ENCODE measurements at regions not wholly inside any gene's neighbourhood (a gene's known extent, or its start where the extent isn't known, plus 50 kb on each side); places are given as distances from the start of the nearest gene placed in this dataset.

- H3K27ac ChIP-seq, result no peak overlapping the region
- no peak for TF ChIP-seq CTCF (IDR thresholded peaks at IDR 0.05; ENCODE audit: low read depth, low read length)
- DNase-seq (ENCODE audit: low read depth in 1 of 2, low spot score in 1 of 2), result no peak
These were observed 670.4 kb downstream of the CBLN2 start for GRCh38 chr18:71873695-71874094.

GRCh38 chr18:71865888-71866287 is 678.3 kb downstream of the CBLN2 start:
- H3K36me3 ChIP-seq, result no peaks in the 10 kb centered on the region
- H3K4me1 ChIP-seq (ENCODE audit: low read depth), result no peaks in the 10 kb centered on the region
- no peak overlapping the region for H3K27ac ChIP-seq
- no peak overlapping the region for H3K4me3 ChIP-seq
- H3K9me3 ChIP-seq (ENCODE audit: low read depth), result no peaks in the 10 kb centered on the region
- DNase-seq (ENCODE audit: low read depth in 1 of 2, low spot score in 1 of 2), result no peak
- H3K27me3 ChIP-seq, result no peaks in the 10 kb centered on the region
- TF ChIP-seq CTCF (IDR thresholded peaks at IDR 0.05; ENCODE audit: low read depth, low read length), result no peak

More at GRCh38 chr18:71873695-71874094, 670.4 kb downstream of the CBLN2 start:
- Histone ChIP-seq H3K27me3 (no peaks in the 10 kb centered on the region), H3K4me1 (ENCODE audit: low read depth) (no peaks in the 10 kb centered on the region), H3K9me3 (ENCODE audit: low read depth) (no peaks in the 10 kb centered on the region), H3K4me3 (no peak overlapping the region), H3K36me3 (no peaks in the 10 kb centered on the region)

GRCh38 chr18:71850602-71851001 is 693.5 kb downstream of the CBLN2 start:
- Histone ChIP-seq H3K27me3 (no peaks in the 10 kb centered on the region), H3K4me3 (no peak overlapping the region), H3K4me1 (ENCODE audit: low read depth) (no peaks in the 10 kb centered on the region), H3K9me3 (ENCODE audit: low read depth) (no peaks in the 10 kb centered on the region), H3K27ac (no peak overlapping the region), H3K36me3 (no peaks in the 10 kb centered on the region)
- DNase-seq (ENCODE audit: low read depth in 1 of 2, low spot score in 1 of 2), result no peak
- TF ChIP-seq CTCF (IDR thresholded peaks at IDR 0.05; ENCODE audit: low read depth, low read length), result no peak

- H3K4me3 ChIP-seq, result no peak overlapping the region
- no peak overlapping the region for H3K27ac ChIP-seq
- TF ChIP-seq CTCF (IDR thresholded peaks at IDR 0.05; ENCODE audit: low read depth, low read length), result no peak
- no peaks in the 10 kb centered on the region for H3K36me3 ChIP-seq
- H3K9me3 ChIP-seq (ENCODE audit: low read depth), result no peaks in the 10 kb centered on the region
- H3K4me1 ChIP-seq (ENCODE audit: low read depth), result no peaks in the 10 kb centered on the region
- no peak for DNase-seq (ENCODE audit: low read depth in 1 of 2, low spot score in 1 of 2)
- no peaks in the 10 kb centered on the region for H3K27me3 ChIP-seq
These were observed 694.7 kb downstream of the CBLN2 start for GRCh38 chr18:71849407-71849806.

- no peaks in the 10 kb centered on the region for H3K4me1 ChIP-seq (ENCODE audit: low read depth)
- no peaks in the 10 kb centered on the region for H3K9me3 ChIP-seq (ENCODE audit: low read depth)
- no peak overlapping the region for H3K4me3 ChIP-seq
- H3K36me3 ChIP-seq, result no peaks in the 10 kb centered on the region
- no peak overlapping the region for H3K27ac ChIP-seq
- H3K27me3 ChIP-seq, result no peaks in the 10 kb centered on the region
- no peak for DNase-seq (ENCODE audit: low read depth in 1 of 2, low spot score in 1 of 2)
- no peak for TF ChIP-seq CTCF (IDR thresholded peaks at IDR 0.05; ENCODE audit: low read depth, low read length)
These were observed 697.4 kb downstream of the CBLN2 start for GRCh38 chr18:71846716-71847115.

- Histone ChIP-seq H3K4me1 (ENCODE audit: low read depth) (no peaks in the 10 kb centered on the region), H3K9me3 (ENCODE audit: low read depth) (no peaks in the 10 kb centered on the region), H3K27me3 (no peaks in the 10 kb centered on the region), H3K27ac (no peak overlapping the region), H3K36me3 (no peaks in the 10 kb centered on the region), H3K4me3 (no peak overlapping the region)
- no peak for DNase-seq (ENCODE audit: low read depth in 1 of 2, low spot score in 1 of 2)
- TF ChIP-seq CTCF (IDR thresholded peaks at IDR 0.05; ENCODE audit: low read depth, low read length), result no peak
These were observed 699.3 kb downstream of the CBLN2 start for GRCh38 chr18:71844814-71845213.

Measured in cardiac muscle cell (in vitro differentiated cells and primary cell).